Left lobe of liver (tissue), 2 donors: ENCODE measurements at regions not wholly inside any gene's neighbourhood (a gene's known extent, or its start where the extent isn't known, plus 50 kb on each side); places are given as distances from the start of the nearest gene placed in this dataset.

Experiments used
- ATAC-seq: fragments of 200-7000 bp; cut with Tn5 transposase; one replicate; pipeline ENCODE4 v1.9.1; 2020; ENCODE audit warnings: mild to moderate bottlenecking, moderate library complexity
- DNase-seq: peaks from one replicate; pipeline ENCODE4 v3.0.0-alpha.2; 2020; ENCODE audit warnings: low spot score
- donor health status: DM: no; HTN: no; CAD: no; lungs with moderate emphysema.
- donor health status: DM: no; HTN: yes; CAD: no.

GRCh38 chr13:58869566-58869965, 1238.0 kb downstream of the PCDH17 start:
- no peak for DNase-seq
- no peak for ATAC-seq

GRCh38 chr13:58876473-58876872, 1244.9 kb downstream of the PCDH17 start:
- DNase-seq (no peak), ATAC-seq (no peak)

- DNase-seq (no peak), ATAC-seq (no peak)
These were observed 1247.6 kb downstream of the PCDH17 start for GRCh38 chr13:58879114-58879513.

GRCh38 chr13:58882516-58882915, 1251.0 kb downstream of the PCDH17 start:
- DNase-seq, result no peak
- no peak for ATAC-seq

GRCh38 chr13:58883405-58883804, 1251.9 kb downstream of the PCDH17 start:
- DNase-seq, result no peak
- ATAC-seq, result no peak

DNA sequence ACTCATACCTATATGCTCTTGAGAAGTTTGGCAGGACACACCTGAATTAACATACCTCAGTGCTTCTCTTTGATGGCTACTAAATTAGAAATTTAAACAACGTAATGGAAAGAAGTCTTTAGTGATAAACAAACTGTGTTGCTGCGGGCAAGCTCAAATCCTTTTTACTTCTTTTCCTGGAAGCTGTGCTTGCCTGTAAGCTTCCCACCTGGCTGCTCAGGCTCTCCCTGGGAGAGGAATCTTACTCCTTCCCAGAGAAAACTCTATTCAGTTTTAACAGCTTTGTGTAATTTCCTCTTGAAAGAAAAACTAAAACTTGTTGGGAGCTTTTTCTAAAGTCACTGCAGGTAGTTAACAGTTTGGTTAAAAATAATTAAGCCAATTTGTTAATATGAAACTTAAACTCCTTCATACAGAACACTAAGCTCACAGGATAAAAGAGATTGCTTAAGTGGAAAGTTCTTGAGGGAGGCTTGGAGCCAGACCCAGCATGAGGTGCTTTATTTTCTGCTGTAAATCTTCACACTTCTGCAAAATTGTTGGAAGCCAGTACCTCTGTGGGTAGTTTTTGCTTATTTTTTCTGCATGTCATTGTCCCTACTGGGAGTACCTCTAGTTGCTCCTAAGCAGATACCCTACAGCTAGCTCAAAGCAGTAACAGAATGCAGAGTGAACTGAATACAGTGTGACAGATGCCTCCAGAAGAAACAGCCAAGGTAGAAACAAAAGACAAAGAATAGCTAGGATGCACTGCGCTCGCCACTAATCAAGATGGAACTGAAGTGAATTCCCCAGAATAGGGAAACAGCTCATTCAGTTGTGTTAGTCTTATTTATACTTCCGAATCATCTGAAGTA, 1253.0 kb downstream of the PCDH17 start:
- DNase-seq, result no peak
- no peak for ATAC-seq

- DNase-seq (no peak), ATAC-seq (no peak)
These were observed 1257.9 kb downstream of the PCDH17 start for GRCh38 chr13:58889474-58889873.

DNA sequence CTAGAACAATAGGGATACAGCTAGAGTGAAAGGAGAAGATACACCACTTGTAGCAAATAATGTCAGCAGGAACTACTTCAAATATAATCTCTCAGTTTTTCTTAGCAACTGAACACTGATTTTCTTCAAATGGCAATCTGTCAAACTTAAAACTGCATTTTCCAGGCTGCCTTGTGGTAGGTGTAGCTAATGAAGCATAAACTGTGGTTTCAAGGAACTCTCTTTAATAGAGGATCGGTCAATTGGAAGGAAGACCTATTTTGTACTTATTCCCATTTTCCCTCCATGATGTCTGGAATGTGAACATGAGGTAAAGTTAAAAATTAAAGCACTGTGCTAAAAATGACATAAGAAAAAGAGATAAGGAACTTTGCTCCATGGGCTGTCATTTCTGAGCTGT, 1261.9 kb downstream of the PCDH17 start:
- ATAC-seq, result no peak
- no peak for DNase-seq

DNA sequence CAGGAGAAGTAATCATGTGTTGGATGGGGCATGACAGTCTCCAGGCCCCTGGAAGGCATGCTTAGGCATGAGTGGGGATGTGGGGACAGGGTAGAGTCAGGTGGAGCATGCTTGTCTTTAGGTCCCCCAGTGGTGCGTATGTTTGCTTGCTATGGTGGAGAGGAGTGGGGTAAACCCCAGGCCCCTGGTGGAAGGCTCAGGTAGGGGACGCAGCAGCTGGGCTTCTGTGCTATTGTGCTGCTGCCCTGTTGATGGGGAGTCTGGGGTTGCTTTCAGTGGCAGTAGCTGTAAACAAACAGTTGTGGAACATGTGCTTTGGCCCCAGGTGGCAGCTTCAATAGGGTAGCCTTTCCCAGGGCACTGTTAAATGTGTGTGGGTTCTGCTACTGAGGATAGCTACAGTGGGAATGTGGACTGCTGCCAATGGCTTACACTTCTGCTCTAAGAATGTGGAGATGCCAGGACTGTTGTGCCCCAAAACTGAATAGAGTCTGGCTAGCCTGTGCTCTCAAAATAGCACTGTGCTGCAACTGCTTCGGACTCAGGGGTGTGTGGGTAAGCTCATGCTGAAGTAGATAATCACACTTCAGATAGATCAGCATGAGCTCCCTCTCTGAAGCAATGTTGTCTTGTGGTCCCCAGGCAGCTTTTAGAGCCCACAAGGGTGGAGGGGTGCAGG, 1257.3 kb downstream of the DIAPH3 start:
- DNase-seq, result no peak
- ATAC-seq, result no peak

GRCh38 chr13:58907347-58907746, 1256.4 kb downstream of the DIAPH3 start:
- ATAC-seq, result no peak
- no peak for DNase-seq

DNA sequence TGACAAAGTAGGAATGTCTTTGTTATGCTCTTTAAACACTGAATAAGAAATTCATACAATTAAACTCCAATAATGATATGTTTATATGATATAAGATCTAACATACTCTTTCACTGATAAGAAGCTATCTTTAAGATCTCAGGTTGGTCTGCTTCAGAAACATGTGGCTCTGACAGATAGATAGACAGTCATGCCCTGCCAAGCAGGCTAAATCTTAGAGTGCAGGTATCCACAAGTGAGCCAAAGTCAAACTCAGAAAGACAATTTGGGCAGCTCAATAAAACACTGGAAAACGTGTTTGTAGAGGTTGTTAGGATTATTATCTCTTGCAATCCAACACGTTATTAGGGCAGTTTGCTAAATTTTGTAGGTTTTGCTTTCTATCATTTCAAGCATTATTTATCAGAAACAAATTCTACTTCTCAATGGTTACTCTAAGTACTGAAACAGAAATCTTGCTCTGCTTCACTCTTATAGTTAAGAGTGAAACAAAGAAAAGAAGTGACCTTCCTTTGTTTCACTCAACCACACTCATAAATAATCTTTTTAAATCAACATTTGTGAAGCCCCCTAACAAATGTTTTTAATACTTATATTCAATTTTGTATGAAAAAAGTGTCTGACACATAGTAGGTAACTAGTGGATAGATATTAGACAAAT, 1255.6 kb downstream of the DIAPH3 start:
- DNase-seq, result no peak

DNA sequence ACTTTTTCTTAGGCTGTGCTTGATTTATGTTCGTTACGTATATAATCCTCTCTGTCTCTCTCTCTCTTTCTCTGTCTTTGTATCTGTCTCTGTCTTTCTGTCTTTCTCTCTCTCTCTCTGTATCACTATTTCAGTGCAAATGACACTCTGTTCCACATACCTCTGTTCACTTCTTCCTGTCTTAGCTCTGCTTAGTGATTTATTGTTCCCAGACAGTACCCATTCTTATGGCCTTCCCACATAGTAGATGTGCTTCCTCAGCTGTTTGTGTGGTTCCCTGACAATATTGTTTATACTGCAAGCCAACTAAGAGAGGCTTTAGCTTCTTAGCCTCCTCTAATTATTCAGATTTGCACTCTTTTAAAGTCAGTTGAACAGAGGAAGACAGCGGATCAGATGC, 1244.2 kb downstream of the DIAPH3 start:
- ATAC-seq, result no peak
- no peak for DNase-seq

More for the DNA sequence above, 1255.6 kb downstream of the DIAPH3 start:
- ATAC-seq, result no peak

GRCh38 chr13:58921129-58921528, 1242.6 kb downstream of the DIAPH3 start:
- no peak for ATAC-seq

DNA sequence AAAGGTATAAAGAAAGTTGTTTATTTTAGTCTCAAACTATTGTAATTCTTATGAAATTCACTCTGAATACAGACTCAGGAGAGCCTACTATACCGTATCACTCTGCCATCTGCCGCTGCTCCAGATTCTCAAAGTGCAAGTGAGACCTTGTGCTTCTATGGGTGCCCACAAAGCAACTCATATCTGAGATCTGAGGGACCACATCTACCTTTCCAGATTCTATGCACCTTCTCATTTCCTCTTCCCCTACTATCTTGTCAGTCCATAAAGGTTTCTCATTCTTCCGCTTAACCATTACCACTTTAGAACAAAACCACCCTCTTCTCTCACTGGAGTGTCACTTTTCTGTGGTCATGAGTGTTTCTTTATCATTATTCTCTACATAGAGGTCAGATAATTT, 1236.9 kb downstream of the DIAPH3 start:
- ATAC-seq, result no peak
- DNase-seq, result no peak

More at GRCh38 chr13:58921129-58921528, 1242.6 kb downstream of the DIAPH3 start:
- no peak for DNase-seq

DNA sequence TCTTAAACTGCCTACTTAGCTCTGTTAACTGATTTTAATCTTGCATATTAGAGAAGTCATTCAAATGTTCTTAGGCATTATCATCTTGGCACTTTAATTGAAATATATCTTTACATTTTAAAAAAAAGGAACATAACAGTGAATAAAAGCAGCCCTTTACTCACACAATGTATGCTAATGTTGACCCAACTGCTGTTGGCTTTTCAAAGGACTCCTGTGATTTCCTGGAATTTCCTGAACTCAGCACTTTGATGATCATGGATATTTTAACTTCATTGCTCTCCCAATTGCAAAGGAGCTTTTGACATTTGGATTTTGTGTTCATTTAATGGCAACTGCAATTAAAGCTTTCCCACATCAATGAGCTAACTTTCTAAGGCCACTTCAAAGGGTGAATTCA, 1230.3 kb downstream of the DIAPH3 start:
- ATAC-seq (no peak), DNase-seq (no peak)

GRCh38 chr13:58935689-58936088, 1228.0 kb downstream of the DIAPH3 start:
- DNase-seq (no peak), ATAC-seq (no peak)

GRCh38 chr13:58946274-58946673, 1217.5 kb downstream of the DIAPH3 start:
- ATAC-seq (no peak), DNase-seq (no peak)

GRCh38 chr13:58949646-58950045, 1214.1 kb downstream of the DIAPH3 start:
- DNase-seq, result no peak
- no peak for ATAC-seq

GRCh38 chr13:58950911-58951310, 1212.8 kb downstream of the DIAPH3 start:
- DNase-seq (no peak), ATAC-seq (no peak)

DNA sequence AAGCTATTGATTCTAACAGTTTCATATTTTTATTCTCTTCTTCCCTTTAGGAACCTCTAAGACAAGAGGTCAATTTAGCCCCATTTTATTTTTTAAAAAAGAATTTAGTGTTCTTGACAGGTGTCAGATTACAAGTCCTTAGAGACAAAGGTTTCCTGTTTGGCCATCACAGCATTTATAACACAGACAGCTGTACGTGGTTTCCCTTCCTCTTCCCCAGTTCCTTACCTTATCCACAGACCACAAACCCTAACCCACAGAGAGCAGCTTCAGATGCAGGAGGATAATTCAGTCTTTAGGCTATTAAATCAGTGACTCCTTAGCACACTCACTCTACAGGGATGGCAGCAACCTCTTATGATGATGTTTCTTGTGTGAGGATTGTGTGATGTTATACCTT, 1210.1 kb downstream of the DIAPH3 start:
- DNase-seq (no peak), ATAC-seq (no peak)

GRCh38 chr13:58955546-58956385, 1208.0 kb downstream of the DIAPH3 start:
- ATAC-seq (no peak), DNase-seq (no peak)
